GM11168 (cell line): ENCODE measurements at regions not wholly inside any gene's neighbourhood (a gene's known extent, or its start where the extent isn't known, plus 50 kb on each side); places are given as distances from the start of the nearest gene placed in this dataset.

ENCODE experiments used
- in situ Hi-C: fragments of 300-500 bp; cut with MboI; formaldehyde crosslinking; loops from one replicate; pipeline ENCODE4 v1.12.0; 2022; ENCODE audit warnings: low sequenced_read_pairs; ENCODE audit not compliant: unreplicated experiment

DNA sequence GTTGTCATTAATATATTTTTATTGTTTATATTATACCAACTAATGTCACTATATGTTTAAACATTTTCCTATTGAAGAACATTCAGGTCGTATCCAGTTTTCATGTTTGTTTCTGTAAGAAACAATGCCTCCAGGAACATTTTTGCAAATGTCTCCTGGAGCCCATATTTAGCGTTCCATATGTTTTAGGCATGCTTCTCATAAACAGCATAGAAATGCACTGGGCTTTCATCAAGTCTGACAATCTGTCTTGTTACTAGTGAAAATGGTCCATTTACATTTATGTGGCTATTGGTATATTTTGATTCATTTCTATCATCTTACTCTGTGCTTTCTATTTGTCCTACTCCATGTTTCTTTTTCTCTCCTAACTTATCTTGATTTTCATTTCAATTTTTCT, 431.7 kb downstream of the TFAP2A start:
- in situ Hi-C loops: no loop called here

DNA sequence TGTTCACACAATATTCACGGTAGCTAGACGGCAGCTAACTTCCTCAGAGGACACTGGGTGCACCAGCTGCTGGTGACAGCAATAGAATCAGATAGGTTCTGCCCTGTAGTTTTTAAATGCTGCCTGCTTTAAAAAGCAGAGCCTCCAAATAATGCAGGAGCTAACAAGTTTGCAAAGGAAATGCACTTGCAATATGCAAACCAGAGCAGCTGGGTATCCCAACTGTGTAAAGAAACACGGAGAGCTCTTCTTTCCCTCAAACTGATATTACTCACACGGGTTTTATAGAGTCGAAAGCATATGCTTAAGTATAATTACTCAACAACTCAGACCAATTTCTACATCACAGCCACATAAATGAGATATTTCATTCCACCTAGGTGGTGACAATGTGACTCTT, 432.7 kb downstream of the TFAP2A start:
- in situ Hi-C loops: no loop called here

DNA sequence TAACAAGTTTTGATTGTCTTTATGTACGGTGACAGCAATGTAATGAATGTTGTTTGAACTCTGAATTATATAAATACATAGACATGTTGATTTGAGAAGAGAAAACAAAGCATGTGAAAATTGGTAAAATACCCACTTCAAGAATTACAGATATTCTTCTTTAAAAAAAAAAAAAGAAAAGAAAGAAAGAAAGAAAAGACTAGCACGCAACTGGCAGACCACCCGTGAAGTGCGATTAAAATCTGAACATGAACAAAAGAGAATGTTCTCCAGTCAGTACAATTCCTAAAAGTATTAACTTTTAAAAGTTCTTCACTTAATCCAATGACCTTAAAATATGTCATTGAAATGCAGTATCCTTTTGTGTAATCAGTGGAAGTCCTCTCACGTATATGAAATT, 434.9 kb downstream of the TFAP2A start:
- in situ Hi-C loops: no loop called here

DNA sequence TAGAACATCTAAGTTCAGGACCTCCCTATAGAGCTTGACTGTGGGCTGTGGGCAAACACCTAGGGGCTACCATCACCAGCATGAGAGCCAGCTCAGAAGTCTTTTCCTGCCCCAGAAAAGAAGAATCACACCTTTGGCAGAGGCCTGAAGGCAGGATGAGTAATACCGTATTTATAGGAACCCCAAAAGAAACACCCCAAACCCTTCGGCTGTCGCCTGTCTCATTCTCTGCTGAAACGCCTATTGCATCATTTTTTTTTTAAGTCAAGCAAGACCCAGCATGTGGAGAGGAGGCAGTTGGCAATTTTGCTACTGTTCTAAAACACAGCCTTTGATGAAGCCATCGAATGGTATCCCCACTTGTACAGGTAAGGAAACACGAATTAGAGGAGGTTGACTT, 436.4 kb downstream of the TFAP2A start:
- in situ Hi-C loops: no loop called here

DNA sequence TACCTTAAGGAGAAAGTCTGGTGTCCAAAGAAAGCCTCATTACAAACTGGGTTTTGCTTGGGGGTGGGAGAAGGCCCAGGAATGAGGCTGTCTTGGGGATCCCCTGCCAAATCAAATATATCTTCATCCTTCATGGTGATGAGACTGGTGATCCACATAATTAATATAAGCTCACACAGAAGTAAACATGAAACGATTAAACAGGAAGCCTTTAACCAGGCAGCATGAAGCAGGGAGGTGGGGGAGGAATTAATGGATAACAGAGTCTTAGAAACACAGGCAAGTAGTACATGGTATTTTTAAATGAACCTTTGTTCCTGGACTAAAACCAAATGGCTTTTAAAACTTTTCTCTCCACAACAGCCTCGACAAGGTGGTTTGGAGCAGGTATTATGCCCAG, 437.5 kb downstream of the TFAP2A start:
- in situ Hi-C loops: no loop called here

DNA sequence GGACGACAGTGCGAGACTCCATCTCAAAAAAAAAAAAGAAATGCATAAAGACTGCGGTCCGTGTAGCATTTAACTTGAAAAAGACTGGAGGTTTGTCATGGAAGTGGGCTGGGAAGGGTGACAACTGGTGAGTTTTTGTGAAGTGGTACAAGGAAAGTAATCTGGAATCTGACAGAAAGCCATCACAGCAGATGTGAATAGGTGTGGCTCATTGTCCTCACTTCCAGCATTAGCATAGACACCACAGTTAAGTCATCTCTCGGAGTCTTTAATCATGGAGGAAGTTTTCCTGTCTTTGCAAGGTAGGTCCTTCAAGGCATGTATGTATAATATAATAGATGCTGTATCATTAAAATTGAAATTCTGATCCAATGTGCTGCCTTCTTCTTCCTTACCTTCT, 453.2 kb downstream of the TFAP2A start:
- in situ Hi-C loops: no loop called here

DNA sequence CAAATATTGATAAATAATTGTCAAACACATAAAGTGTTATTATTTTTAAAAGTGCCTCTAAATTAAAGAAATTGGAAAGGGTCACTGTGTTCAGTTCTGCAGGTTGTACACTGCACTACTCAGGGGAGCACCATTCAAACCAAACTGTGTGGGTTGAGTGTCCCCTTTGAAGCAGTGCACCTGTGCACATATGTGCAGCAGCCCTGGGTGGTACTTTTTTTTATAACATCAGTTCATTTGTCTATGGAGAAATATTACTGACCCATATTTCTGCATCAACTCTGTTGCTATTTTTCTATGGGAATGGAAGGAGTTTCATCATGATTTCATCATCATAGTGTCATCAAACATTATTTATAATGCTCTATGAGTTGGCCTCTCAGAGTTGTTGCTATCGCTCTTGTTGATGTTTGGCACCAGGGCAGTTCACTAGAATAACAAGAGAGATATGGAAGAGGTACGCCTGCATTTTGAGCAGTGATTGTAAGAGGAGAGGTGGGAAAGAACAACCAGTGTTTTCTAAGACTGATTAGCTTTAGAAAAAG, 457.6 kb downstream of the TFAP2A start:
- in situ Hi-C loops: no loop called here

DNA sequence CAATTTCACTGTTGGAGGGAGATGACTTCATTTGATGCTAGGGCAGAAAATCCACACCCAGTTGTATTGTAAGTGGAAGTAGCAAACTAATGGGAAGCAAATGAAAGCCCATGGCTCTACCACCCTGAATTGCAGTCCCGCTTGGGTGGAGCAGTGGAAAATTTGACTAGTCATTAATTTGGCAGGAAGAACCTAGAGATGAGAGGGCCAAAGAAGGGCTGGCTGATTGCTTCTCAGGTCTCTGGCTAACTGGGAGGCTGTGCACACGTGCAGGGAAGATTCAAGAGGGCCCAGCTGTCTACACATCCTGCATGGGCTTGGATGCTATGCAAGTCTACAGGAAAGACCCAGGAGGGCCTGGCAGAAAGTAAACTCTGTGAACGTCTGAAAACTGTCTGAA, 466.2 kb downstream of the TFAP2A start:
- in situ Hi-C loops: no loop called here

DNA sequence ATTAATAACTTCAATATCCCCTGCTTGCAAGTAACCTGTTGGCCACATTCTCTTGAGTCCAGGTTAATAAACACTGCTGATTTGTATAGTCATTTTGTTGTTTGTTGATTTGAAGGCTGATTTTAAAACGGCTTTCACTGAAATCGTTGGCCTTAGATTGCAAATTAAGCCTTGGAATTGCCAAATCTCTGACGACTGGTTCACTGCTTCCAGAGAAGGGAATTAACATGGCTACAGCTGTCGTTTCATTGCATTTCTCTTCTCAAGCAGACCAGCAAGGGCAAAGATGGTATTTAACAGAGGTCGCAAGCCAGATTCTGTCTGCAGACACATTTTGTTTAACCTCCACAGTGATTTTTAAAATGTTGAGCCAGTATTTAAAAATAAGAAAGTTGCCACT, 470.9 kb downstream of the TFAP2A start:
- in situ Hi-C loops: no loop called here

DNA sequence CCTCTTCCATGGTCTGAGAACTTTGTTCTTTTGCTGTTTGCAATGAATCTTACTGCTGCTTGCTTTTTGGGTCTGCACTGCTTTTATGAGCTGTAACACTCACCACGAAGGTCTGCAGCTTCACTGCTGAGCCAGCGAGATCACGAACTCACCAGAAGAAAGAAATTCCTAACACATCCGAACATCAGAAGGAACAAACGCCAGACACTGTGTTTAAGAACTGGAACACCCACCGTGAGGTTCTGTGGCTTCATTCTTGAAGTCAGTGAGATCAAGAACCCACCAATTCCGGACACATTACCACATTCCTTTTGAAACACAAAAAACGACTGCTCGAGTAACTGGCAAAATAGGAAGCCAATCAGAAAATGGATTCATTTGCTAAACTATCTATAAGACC, 471.8 kb downstream of the TFAP2A start:
- in situ Hi-C loops: no loop called here

DNA sequence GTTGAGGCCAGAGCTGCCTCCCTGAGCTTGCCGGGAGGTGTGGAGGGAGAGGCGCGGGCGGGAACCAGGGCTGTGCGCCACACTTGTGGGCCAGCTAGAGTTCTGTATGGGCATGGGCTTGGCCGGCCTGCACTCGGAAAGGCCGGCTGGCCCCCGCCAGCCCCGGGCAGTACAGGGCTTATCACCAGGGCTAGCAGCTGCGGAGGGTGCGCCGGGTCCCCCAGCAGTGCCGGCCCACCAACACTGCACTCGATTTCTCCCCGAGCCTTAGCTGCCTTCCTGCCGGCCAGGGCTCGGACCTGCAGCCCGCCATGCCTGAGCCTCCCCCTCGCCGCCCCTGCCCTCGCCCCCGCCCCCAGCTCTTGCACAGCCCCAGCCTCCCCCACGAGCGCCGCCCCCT, 472.7 kb downstream of the TFAP2A start:
- in situ Hi-C loops: no loop called here

DNA sequence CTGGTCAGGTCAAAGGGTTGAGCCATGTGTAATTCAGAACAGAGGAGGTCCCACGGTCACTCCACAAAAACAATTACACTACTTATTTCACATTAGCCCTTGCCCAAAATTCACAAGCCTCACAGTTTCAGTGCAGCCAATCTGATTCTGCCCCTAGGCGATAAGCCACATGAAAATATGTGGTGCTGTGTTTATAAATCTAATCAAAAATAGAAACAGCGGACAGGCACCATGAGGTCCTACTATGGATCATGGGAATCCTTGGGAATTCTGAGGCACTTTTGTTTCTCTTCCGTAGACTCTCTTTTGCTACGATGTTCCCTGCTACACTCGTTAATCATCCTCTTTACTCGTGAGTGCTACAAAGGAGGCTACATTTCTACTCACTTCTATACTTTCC, 476.1 kb downstream of the TFAP2A start:
- in situ Hi-C loops: no loop called here

DNA sequence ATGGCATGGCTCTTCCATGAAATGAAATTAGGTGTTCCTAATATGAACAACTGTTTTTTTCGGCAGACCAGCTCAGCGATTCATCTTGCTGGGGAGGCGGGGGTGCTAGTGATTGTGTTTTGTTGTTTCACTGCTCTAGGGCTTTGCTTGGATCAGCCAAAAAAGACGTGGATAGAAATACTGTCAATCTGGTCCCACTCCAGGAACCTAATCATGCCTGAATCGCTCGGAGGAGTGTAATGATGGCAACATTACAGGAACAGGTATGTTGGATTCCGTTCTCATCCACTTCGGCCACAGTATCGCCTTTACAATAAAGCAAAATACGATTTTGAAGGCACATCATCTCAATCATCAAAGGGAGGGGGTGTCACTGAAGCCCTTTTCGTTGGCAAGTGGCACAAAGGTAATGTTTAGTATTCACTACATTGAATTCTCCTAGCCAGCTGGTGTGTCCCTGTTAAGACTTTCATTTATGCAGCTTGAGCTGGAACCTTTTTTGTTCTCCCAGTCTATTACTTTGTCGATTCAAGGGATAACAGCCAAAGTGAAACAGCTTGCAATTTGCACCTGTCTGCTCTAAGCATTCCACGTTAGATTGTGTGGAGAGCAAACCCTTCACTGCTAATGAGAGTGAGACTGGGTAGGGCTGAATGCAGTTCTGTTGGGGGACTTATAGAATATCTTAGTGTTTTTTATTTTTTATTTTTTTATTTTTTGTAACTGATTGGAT, 477.7 kb downstream of the TFAP2A start:
- in situ Hi-C loops: no loop called here

DNA sequence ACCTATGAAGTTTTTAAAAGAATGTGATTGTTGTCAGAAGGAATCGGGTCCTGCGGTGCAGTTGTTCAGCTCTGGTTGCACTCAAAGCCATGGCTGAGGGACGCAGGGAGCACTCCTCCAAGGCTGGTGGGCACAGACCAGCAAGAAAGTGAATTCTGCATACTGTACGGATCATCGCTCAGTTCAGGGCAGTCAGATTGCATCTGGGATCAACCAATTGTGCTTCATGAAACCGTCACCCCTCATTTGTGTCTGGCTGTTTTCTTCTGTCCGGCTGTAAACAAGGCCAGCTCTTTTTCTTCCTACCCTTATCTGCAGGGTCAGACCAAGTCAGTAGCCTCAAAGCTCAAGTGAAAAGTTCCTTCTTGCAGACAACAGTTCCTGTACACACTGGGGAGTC, 478.3 kb downstream of the TFAP2A start:
- in situ Hi-C loops: no loop called here

DNA sequence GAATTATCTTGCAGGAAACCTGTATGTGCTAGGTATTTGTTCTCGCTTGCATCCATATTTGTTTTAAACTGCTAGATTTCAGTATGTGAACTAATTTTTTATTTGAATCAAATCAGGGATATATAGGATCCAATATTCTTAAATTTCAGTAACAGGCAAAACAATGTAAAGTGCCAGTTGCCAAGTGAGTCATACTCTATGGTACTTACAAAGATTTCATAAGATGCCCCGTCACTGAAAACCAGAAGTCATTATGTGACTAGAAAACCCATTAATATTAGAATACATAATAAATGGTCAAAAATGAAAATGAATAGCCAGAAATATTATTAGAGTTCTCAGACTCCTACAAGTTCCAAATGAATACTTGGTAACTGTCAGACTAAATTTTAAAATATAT, 481.2 kb downstream of the TFAP2A start:
- in situ Hi-C loops: no loop called here

DNA sequence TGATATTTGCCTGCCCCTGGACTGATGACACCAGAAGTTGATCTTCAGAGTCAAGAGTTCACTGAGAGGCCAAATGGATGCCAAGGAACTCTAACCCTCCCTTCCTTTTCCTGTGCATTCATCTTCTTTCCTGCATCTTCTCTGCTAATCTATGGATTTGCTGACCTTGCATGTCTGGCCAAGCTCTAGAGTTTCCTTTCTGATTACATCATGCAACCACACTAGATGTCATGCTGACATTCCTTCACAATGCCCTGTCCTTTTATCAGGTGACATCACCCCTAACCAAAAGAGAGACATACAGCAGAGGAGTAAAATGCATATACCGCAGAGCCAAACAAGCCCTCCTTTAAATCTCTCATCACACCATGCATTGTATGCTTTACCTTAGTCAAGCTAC, 487.6 kb downstream of the TFAP2A start:
- in situ Hi-C loops: no loop called here

DNA sequence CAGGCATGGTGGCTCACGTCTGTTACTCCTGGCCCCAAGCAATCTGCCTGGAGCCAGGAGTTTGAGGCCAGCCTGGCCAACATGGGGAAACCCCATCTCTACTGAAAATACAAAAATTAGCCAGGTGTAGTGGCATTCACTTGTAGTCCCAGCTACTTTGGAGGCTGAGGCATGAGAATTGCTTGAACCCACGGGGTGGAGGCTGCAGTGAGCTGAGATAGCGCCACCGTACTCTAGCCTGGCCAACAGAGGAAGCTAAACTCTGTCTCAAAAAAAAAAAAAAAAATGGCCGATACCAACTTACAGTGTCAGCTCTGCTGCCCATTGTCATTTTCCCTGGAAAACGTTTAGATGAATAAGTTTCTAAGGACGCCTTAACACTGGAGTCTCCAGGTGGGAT, 489.9 kb downstream of the TFAP2A start:
- in situ Hi-C loops: no loop called here

DNA sequence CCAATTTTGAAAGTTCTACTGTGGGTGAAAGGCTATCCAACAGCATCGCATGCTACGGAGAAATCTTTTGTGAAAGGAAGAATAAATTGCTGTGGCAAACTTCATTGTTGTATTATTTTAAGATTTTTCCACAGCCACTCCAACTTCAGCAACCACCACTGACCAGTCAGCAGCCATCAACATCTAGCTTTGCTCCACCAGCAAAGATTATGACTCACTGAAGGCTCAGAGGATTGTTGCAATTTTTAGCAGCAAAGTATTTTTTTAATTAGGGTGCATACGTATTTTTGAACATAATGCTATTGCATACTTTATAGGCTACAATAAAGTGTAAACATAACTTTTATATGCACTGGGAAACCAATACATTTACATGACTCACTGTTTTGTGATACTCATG, 493.5 kb downstream of the TFAP2A start:
- in situ Hi-C loops: no loop called here

DNA sequence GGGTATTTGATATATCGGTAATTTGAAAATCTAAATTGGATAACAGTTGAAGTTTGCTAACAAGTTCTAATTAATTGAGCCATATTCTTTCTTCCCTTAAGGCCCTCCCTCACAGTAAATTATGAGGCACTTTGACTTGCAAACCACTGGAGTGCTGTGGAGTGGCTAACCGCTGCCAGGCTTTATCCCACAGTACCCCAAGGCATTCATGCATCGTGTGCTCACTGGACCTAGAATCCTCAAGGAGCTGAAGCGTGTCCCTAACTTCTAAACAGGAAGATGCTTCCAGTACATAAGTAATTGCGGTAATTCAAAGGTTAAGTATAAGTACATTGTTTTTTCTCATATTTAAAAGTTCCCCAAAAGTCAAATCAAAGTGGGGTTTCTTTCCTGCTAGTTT, 499.9 kb downstream of the TFAP2A start:
- in situ Hi-C loops: no loop called here

DNA sequence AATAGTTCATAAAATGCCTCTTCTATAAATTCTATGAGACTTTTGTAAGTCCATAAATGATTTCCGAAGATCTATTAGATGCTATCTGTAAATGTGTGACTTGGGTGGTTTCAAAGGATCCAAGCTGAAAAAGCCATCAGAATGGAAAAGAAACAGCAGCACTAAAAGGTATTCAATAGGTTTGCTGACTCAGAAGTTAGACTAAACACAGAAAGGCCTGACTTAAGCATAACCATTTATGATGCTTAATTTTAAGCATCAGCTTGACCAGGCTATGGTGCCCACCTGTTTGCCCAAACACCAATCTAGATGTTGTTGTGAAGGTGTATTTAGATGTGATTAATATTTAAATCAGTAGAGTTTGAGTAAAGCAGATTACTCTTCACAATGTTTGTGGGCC, 513.5 kb downstream of the TFAP2A start:
- in situ Hi-C loops: no loop called here

DNA sequence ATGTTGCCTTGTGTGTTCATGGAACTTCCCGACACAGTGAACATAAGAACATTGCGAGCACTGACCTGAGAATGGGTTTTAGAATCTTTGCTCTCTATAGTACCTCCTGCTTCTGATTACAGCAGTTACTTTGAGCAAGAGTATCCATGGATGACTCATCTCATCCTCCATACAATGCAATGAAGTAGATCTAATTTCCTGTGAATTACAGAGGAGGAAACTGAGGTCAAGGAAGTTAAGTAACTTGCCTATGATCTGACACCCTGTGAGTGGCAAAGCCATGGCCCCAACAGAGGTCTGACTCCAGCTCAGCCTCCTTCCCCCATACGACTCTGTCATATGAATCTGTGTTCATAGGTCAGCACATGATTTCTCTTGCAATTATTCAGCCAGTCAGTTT, 518.1 kb downstream of the TFAP2A start:
- in situ Hi-C loops: no loop called here

DNA sequence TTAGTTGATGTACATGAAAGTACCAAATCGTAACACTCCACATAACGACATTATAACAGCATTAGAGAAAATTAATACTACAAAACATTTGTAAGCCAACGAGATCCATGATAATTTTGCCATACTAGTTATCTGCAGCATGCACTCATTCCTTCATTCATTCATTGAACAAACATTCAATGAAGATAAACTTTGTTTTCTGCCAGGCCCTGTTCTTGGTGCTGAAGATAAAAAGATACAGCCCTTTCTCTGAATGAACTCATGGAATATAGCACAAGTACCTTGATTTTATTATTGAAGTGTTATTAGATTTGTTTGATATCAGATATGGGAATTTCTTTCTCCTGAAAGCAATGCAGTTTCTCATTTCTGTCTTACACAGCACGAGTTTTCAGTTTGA, 524.0 kb downstream of the TFAP2A start:
- in situ Hi-C loops: no loop called here

DNA sequence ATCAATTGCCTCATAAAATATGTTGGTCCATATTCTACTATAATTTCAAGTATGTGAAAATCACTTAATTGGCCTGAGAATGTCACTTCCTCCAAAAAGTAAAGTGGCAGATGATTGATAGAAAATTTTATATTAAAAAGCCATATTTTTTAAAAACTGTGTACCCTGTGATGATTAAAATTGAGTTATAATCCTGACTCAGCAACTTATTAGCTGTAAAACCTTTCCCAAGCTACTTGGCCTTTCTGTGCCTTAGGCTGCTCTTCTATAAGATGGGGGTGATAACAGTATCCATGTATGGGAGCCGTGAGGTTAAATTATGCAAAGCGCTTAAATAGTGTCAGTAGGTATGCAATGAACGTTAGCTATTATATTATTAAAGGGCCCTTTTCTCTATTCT, 524.4 kb downstream of the TFAP2A start:
- in situ Hi-C loops: no loop called here
